H1 (cell line): ENCODE measurements at regions not wholly inside any gene's neighbourhood (a gene's known extent, or its start where the extent isn't known, plus 50 kb on each side); places are given as distances from the start of the nearest gene placed in this dataset.

Experiments used
- BACH1 ChIP-seq: IDR thresholded peaks from 2 replicates; pipeline ENCODE4 v1.6.1; 2012; ENCODE audit warnings: low read length, improper control_type of control experiment
- EP300 ChIP-seq, 2 experiments: IDR thresholded peaks; 1 replicate in 1 of 2; 2 replicates in 1 of 2; pipeline ENCODE4 v1.6.1; 2011 to 2012; ENCODE audit warnings: low read depth in 2 of 2, low read length in 2 of 2, mild to moderate bottlenecking in 2 of 2, borderline replicate concordance in 1 of 2, inconsistent platforms in 1 of 2, moderate library complexity in 1 of 2
- JUN ChIP-seq: IDR thresholded peaks from 2 replicates; pipeline ENCODE4 v1.6.1; 2011; ENCODE audit warnings: low read depth, mild to moderate bottlenecking, improper control_type of control experiment, low read length
- NANOG ChIP-seq: IDR thresholded peaks from 2 replicates; pipeline ENCODE4 v1.6.1; 2011; ENCODE audit warnings: low read length, low read depth, mild to moderate bottlenecking, inconsistent platforms; ENCODE audit not compliant: insufficient read depth, poor library complexity, severe bottlenecking
- RBBP5 ChIP-seq: IDR thresholded peaks from 2 replicates; pipeline ENCODE4 v1.7.1; 2012; ENCODE audit warnings: low read depth, mild to moderate bottlenecking, inconsistent platforms, low read length, moderate library complexity, borderline replicate concordance

GRCh38 chr5:103758996-103759395 lies 196.4 kb upstream of the NUDT12 start (continued):
- no peak for TF ChIP-seq BACH1
- TF ChIP-seq RBBP5: no peak
- no peak for TF ChIP-seq EP300 (IDR thresholded peaks at IDR 0.05; ENCODE audit: borderline replicate concordance in 1 of 2, low read depth in 2 of 2, low read length in 2 of 2)
- no peak for TF ChIP-seq NANOG
- no peak for TF ChIP-seq JUN
